ENCODE measurements at regions not wholly inside any gene's neighbourhood (a gene's known extent, or its start where the extent isn't known, plus 50 kb on each side); places are given as distances from the start of the nearest gene placed in this dataset.

DNA sequence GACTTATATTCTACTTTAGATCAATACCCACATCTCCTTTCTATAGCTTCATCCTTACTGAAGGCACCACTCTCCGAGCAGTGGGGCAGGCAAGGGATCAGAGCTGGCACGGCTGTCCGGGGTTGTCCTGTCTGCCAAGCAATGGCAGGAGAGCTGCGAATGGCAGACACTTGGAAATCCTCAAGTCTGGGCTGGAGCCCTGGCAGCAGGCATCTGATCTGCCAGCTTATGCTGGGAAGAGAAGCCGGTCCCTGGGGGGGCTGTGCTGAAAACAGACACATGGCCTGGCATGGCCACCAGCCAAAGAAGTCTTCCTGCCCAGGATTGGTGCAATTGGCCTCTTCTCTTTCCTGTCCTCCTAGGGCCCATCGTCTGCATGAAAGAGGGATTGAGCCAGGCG is 280.2 kb upstream of the PWP1 start:
- H3K36me3 ChIP-seq (ENCODE audit: control insufficient read depth in 2 of 2, insufficient read depth in 2 of 2, low read length in 1 of 2), result no peaks in the 10 kb centered on the region
- no peak overlapping the region for H3K4me3 ChIP-seq (ENCODE audit: low read depth in 1 of 2, low read length in 2 of 2)
- WGBS, 2 donors, result 66 to 80% methylated on average over 7 of the region's 7 CpGs
- no peaks in the 10 kb centered on the region for H3K27me3 ChIP-seq (ENCODE audit: control insufficient read depth in 1 of 2, insufficient read depth in 2 of 2, low read length in 2 of 2)
- peaks cover 0 to 3% of the 10 kb centered on the region in 2 donors for H3K4me1 ChIP-seq (ENCODE audit: control insufficient read depth in 2 of 2, insufficient read depth in 2 of 2, low read length in 1 of 2)
- no peaks in the 10 kb centered on the region for H3K9me3 ChIP-seq (ENCODE audit: control insufficient read depth in 2 of 2, insufficient read depth in 1 of 2, low read depth in 1 of 2, low read length in 1 of 2)
- H3K27ac ChIP-seq (ENCODE audit: low read depth in 2 of 2, low read length in 1 of 2), result no peak overlapping the region

- Histone ChIP-seq H3K4me1 (ENCODE audit: control insufficient read depth in 2 of 2, insufficient read depth in 2 of 2, low read length in 1 of 2) (no peaks in the 10 kb centered on the region), H3K36me3 (ENCODE audit: control insufficient read depth in 2 of 2, insufficient read depth in 2 of 2, low read length in 1 of 2) (no peaks in the 10 kb centered on the region), H3K4me3 (ENCODE audit: low read depth in 1 of 2, low read length in 2 of 2) (no peak overlapping the region), H3K27me3 (ENCODE audit: control insufficient read depth in 1 of 2, insufficient read depth in 2 of 2, low read length in 2 of 2) (no peaks in the 10 kb centered on the region), H3K27ac (ENCODE audit: low read depth in 2 of 2, low read length in 1 of 2) (no peak overlapping the region), H3K9me3 (ENCODE audit: control insufficient read depth in 2 of 2, insufficient read depth in 1 of 2, low read depth in 1 of 2, low read length in 1 of 2) (no peaks in the 10 kb centered on the region)
- 83 to 85% methylated on average over 5 of the region's 5 CpGs for WGBS, 2 donors
These were observed 278.7 kb upstream of the PWP1 start for GRCh38 chr12:107406932-107407331.

- no peaks in the 10 kb centered on the region for H3K27me3 ChIP-seq (ENCODE audit: control insufficient read depth in 1 of 2, insufficient read depth in 2 of 2, low read length in 2 of 2)
- peaks cover 0 to 3% of the 10 kb centered on the region in 2 donors for H3K36me3 ChIP-seq (ENCODE audit: control insufficient read depth in 2 of 2, insufficient read depth in 2 of 2, low read length in 1 of 2)
- H3K4me1 ChIP-seq (ENCODE audit: control insufficient read depth in 2 of 2, insufficient read depth in 2 of 2, low read length in 1 of 2), result no peaks in the 10 kb centered on the region
- no peak overlapping the region for H3K4me3 ChIP-seq (ENCODE audit: low read depth in 1 of 2, low read length in 2 of 2)
- H3K27ac ChIP-seq (ENCODE audit: low read depth in 2 of 2, low read length in 1 of 2), result no peak overlapping the region
- 89% methylated on average over 14 of the region's 14 CpGs for WGBS, 2 donors
- no peaks in the 10 kb centered on the region for H3K9me3 ChIP-seq (ENCODE audit: control insufficient read depth in 2 of 2, insufficient read depth in 1 of 2, low read depth in 1 of 2, low read length in 1 of 2)
These were observed 273.6 kb upstream of the PWP1 start for GRCh38 chr12:107411792-107412535.

DNA sequence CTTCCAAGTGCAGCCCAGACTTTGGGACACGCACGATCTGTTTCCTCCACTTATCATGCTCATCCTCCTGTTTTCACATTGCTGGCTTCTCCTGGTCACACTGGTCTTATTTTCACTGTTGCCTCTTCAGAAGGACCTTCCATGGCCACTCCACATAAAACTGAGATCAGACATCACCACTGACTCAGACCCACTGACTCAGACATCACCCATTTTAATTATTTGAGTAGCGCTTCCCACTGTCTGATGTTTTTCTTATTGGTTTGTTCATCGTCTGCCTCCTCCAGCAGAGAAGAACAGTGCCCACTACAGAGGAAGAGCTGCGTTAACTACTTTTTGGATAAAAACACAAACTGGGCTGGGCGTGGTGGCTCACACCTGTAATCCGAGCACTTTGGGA is 270.5 kb upstream of the PWP1 start:
- H3K9me3 ChIP-seq (ENCODE audit: control insufficient read depth in 2 of 2, insufficient read depth in 1 of 2, low read depth in 1 of 2, low read length in 1 of 2), result no peaks in the 10 kb centered on the region
- no peaks in the 10 kb centered on the region for H3K4me1 ChIP-seq (ENCODE audit: control insufficient read depth in 2 of 2, insufficient read depth in 2 of 2, low read length in 1 of 2)
- H3K4me3 ChIP-seq (ENCODE audit: low read depth in 1 of 2, low read length in 2 of 2), result no peak overlapping the region
- peaks cover 0 to 5% of the 10 kb centered on the region in 2 donors for H3K36me3 ChIP-seq (ENCODE audit: control insufficient read depth in 2 of 2, insufficient read depth in 2 of 2, low read length in 1 of 2)
- H3K27me3 ChIP-seq (ENCODE audit: control insufficient read depth in 1 of 2, insufficient read depth in 2 of 2, low read length in 2 of 2), result no peaks in the 10 kb centered on the region
- no peak overlapping the region for H3K27ac ChIP-seq (ENCODE audit: low read depth in 2 of 2, low read length in 1 of 2)
- 91 to 92% methylated on average over 7 of the region's 7 CpGs for WGBS, 2 donors

- Histone ChIP-seq H3K9me3 (ENCODE audit: control insufficient read depth in 2 of 2, insufficient read depth in 1 of 2, low read depth in 1 of 2, low read length in 1 of 2) (no peaks in the 10 kb centered on the region), H3K27ac (ENCODE audit: low read depth in 2 of 2, low read length in 1 of 2) (no peak overlapping the region), H3K27me3 (ENCODE audit: control insufficient read depth in 1 of 2, insufficient read depth in 2 of 2, low read length in 2 of 2) (no peaks in the 10 kb centered on the region), H3K4me1 (ENCODE audit: control insufficient read depth in 2 of 2, insufficient read depth in 2 of 2, low read length in 1 of 2) (no peaks in the 10 kb centered on the region), H3K36me3 (ENCODE audit: control insufficient read depth in 2 of 2, insufficient read depth in 2 of 2, low read length in 1 of 2) (peaks cover 0 to 5% of the 10 kb centered on the region in 2 donors), H3K4me3 (ENCODE audit: low read depth in 1 of 2, low read length in 2 of 2) (no peak overlapping the region)
- 54 to 72% methylated on average over 8 of the region's 8 CpGs for WGBS, 2 donors
These were observed 269.8 kb upstream of the PWP1 start for GRCh38 chr12:107415834-107416233.

DNA sequence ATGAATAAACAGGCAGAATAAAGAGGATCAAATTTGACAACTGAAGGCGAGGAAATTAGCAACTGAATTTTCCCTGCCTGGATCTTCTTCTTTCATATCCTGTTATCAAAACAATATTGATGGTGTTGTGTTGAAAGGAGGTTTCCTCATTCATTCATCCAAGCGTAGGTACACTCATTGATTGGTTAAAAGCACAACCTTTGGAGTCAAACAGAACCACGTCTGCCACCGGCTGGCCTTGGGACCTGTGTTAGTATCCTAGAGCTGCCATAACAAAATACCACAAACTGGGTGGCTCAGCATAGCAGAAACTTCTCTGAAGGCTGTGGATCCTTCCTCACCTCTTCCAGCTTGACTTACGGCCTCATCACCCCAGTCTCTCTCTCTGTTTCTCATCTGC is 268.6 kb upstream of the PWP1 start:
- no peaks in the 10 kb centered on the region for H3K27me3 ChIP-seq (ENCODE audit: control insufficient read depth in 1 of 2, insufficient read depth in 2 of 2, low read length in 2 of 2)
- H3K4me1 ChIP-seq (ENCODE audit: control insufficient read depth in 2 of 2, insufficient read depth in 2 of 2, low read length in 1 of 2), result no peaks in the 10 kb centered on the region
- peaks cover 0 to 5% of the 10 kb centered on the region in 2 donors for H3K36me3 ChIP-seq (ENCODE audit: control insufficient read depth in 2 of 2, insufficient read depth in 2 of 2, low read length in 1 of 2)
- H3K9me3 ChIP-seq (ENCODE audit: control insufficient read depth in 2 of 2, insufficient read depth in 1 of 2, low read depth in 1 of 2, low read length in 1 of 2), result no peaks in the 10 kb centered on the region
- no peak overlapping the region for H3K27ac ChIP-seq (ENCODE audit: low read depth in 2 of 2, low read length in 1 of 2)
- no peak overlapping the region for H3K4me3 ChIP-seq (ENCODE audit: low read depth in 1 of 2, low read length in 2 of 2)
- 82 to 93% methylated on average over 5 of the region's 5 CpGs for WGBS, 2 donors

GRCh38 chr12:107418981-107419380 is 266.6 kb upstream of the PWP1 start:
- Histone ChIP-seq H3K4me3 (ENCODE audit: low read depth in 1 of 2, low read length in 2 of 2) (no peak overlapping the region), H3K27me3 (ENCODE audit: control insufficient read depth in 1 of 2, insufficient read depth in 2 of 2, low read length in 2 of 2) (no peaks in the 10 kb centered on the region), H3K27ac (ENCODE audit: low read depth in 2 of 2, low read length in 1 of 2) (no peak overlapping the region), H3K4me1 (ENCODE audit: control insufficient read depth in 2 of 2, insufficient read depth in 2 of 2, low read length in 1 of 2) (no peaks in the 10 kb centered on the region), H3K36me3 (ENCODE audit: control insufficient read depth in 2 of 2, insufficient read depth in 2 of 2, low read length in 1 of 2) (peaks cover 0 to 2% of the 10 kb centered on the region in 2 donors), H3K9me3 (ENCODE audit: control insufficient read depth in 2 of 2, insufficient read depth in 1 of 2, low read depth in 1 of 2, low read length in 1 of 2) (no peaks in the 10 kb centered on the region)

DNA sequence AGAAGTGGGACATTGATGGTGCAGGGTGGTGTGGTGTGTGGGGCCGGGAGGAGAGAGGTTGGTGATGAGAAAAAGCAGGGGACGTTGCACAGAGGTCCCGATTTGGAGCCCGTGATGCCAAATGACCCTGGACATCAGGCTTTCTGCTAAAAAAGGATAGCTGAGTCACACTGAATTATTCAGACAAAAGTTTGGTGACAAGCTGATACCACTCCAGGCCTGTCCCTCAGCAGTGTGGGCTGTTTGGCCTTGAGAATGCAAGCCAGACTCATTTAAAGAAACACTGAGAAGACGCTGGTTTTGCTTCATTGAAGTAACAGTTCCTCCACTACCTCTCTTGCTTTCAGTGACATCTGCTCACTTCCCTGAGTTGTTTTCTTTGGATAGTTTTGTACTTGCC is 262.1 kb upstream of the PWP1 start:
- Histone ChIP-seq H3K36me3 (ENCODE audit: control insufficient read depth in 2 of 2, insufficient read depth in 2 of 2, low read length in 1 of 2) (peaks cover 0 to 6% of the 10 kb centered on the region in 2 donors), H3K4me1 (ENCODE audit: control insufficient read depth in 2 of 2, insufficient read depth in 2 of 2, low read length in 1 of 2) (peaks cover 2 to 6% of the 10 kb centered on the region in 2 donors), H3K9me3 (ENCODE audit: control insufficient read depth in 2 of 2, insufficient read depth in 1 of 2, low read depth in 1 of 2, low read length in 1 of 2) (peaks cover 0 to 7% of the 10 kb centered on the region in 2 donors), H3K27ac (ENCODE audit: low read depth in 2 of 2, low read length in 1 of 2) (no peak overlapping the region), H3K4me3 (ENCODE audit: low read depth in 1 of 2, low read length in 2 of 2) (no peak overlapping the region), H3K27me3 (ENCODE audit: control insufficient read depth in 1 of 2, insufficient read depth in 2 of 2, low read length in 2 of 2) (no peaks in the 10 kb centered on the region)
- 78 to 81% methylated on average over 5 of the region's 5 CpGs for WGBS, 2 donors

DNA sequence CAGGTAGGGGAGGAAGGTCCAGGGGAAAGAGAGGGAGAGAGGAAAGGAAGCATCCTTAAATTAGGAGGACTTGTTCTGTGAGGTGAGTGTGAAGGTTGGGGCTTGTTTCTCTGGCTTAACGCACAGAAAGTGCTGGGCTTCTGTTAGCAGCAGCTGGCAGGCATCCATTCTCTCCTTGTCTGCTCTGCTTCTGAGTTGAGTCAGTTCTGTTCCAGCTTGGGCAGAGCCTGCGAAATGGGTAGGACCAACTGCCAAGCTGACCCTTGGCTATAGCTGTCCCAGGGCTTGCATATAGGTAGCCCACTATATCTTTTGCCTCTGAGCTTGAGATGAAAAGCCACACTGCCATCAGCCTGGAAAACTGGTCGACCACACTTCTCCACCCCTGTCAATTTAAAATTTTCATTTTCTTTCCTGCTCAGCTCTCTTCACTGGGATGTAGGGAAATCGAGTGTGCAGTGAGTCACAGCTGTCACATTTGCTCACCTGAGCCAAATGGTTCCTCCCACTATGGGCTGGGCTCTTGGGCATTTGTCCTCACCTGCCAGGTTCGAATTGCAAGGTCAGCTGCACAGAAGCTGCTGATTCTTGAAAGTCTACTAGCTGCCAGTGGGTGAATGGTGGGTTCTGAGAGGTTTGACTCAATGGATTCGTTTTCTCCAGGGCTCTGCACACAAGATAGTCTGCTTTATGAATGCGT is 256.4 kb upstream of the PWP1 start:
- no peaks in the 10 kb centered on the region for H3K27me3 ChIP-seq (ENCODE audit: control insufficient read depth in 1 of 2, insufficient read depth in 2 of 2, low read length in 2 of 2)
- no peak overlapping the region for H3K4me3 ChIP-seq (ENCODE audit: low read depth in 1 of 2, low read length in 2 of 2)
- H3K4me1 ChIP-seq (ENCODE audit: control insufficient read depth in 2 of 2, insufficient read depth in 2 of 2, low read length in 1 of 2), result peaks cover 2 to 9% of the 10 kb centered on the region in 2 donors
- peak overlapping the region; percentile 80 to 86 for H3K27ac ChIP-seq (ENCODE audit: low read depth in 2 of 2, low read length in 1 of 2)
- H3K36me3 ChIP-seq (ENCODE audit: control insufficient read depth in 2 of 2, insufficient read depth in 2 of 2, low read length in 1 of 2), result peaks cover 0 to 4% of the 10 kb centered on the region in 2 donors
- WGBS, 2 donors, result 37 to 39% methylated on average over 7 of the region's 7 CpGs
- H3K9me3 ChIP-seq (ENCODE audit: control insufficient read depth in 2 of 2, insufficient read depth in 1 of 2, low read depth in 1 of 2, low read length in 1 of 2), result peaks cover 0 to 7% of the 10 kb centered on the region in 2 donors

- WGBS, 2 donors, result 49 to 55% methylated on average over 1 of the region's 1 CpG
- no peak overlapping the region for H3K4me3 ChIP-seq (ENCODE audit: low read depth in 1 of 2, low read length in 2 of 2)
- H3K27me3 ChIP-seq (ENCODE audit: control insufficient read depth in 1 of 2, insufficient read depth in 2 of 2, low read length in 2 of 2), result no peaks in the 10 kb centered on the region
- H3K36me3 ChIP-seq (ENCODE audit: control insufficient read depth in 2 of 2, insufficient read depth in 2 of 2, low read length in 1 of 2), result no peaks in the 10 kb centered on the region
- no peak overlapping the region for H3K27ac ChIP-seq (ENCODE audit: low read depth in 2 of 2, low read length in 1 of 2)
- H3K9me3 ChIP-seq (ENCODE audit: control insufficient read depth in 2 of 2, insufficient read depth in 1 of 2, low read depth in 1 of 2, low read length in 1 of 2), result no peaks in the 10 kb centered on the region
- peaks cover 2 to 6% of the 10 kb centered on the region in 2 donors for H3K4me1 ChIP-seq (ENCODE audit: control insufficient read depth in 2 of 2, insufficient read depth in 2 of 2, low read length in 1 of 2)
These were observed 253.7 kb upstream of the PWP1 start for GRCh38 chr12:107431942-107432341.
